CD14-positive monocyte (primary cell): ENCODE measurements at regions not wholly inside any gene's neighbourhood (a gene's known extent, or its start where the extent isn't known, plus 50 kb on each side); places are given as distances from the start of the nearest gene placed in this dataset.
A peak's percentile ranks its signal among the peaks of the same experiment; 100 is the strongest.

Experiments used
- DNase-seq, 3 donors: peaks; one replicate each; pipeline ENCODE4 v3.0.0-alpha.2; 2011 to 2022
- H2AFZ ChIP-seq: 2 replicates; pipeline ENCODE4 v1.6.0; 2012; ENCODE audit warnings: mild to moderate bottlenecking, low read depth, low read length, inconsistent platforms; ENCODE audit not compliant: insufficient read depth, poor library complexity, severe bottlenecking
- H3K27ac ChIP-seq, 2 donors: 1 replicate in 1 of 2; 2 replicates in 1 of 2; pipeline ENCODE4 v1.5.1; 2012 to 2013; ENCODE audit warnings: low read length in 2 of 2, control low read depth in 1 of 2, inconsistent platforms in 1 of 2, low read depth in 1 of 2, mild to moderate bottlenecking in 1 of 2
- H3K27me3 ChIP-seq, 2 donors: one replicate each; pipeline versions ENCODE4 v1.6.0 to v1.6.1; 2011 to 2013; ENCODE audit warnings: low read length in 2 of 2; ENCODE audit not compliant: control insufficient read depth in 2 of 2, insufficient read depth in 2 of 2
- H3K36me3 ChIP-seq, 2 donors: replicated peaks in 1 of 2; 1 replicate in 1 of 2; 2 replicates in 1 of 2; pipeline versions ENCODE4 v1.5.1 to v1.6.1; 2012 to 2013; ENCODE audit warnings: low read length in 2 of 2, control low read depth in 1 of 2, inconsistent platforms in 1 of 2, mild to moderate bottlenecking in 1 of 2; ENCODE audit not compliant: insufficient read depth in 2 of 2, control insufficient read depth in 1 of 2
- H3K4me1 ChIP-seq, 2 donors: 1 replicate in 1 of 2; 2 replicates in 1 of 2; pipeline versions ENCODE4 v1.5.1 to v1.6.1; 2012 to 2013; ENCODE audit warnings: low read length in 2 of 2, control low read depth in 1 of 2, inconsistent platforms in 1 of 2, mild to moderate bottlenecking in 1 of 2, moderate library complexity in 1 of 2; ENCODE audit not compliant: insufficient read depth in 2 of 2, control insufficient read depth in 1 of 2
- H3K4me2 ChIP-seq: replicated peaks from 2 replicates; pipeline ENCODE3; 2012; ENCODE audit warnings: low read length, moderate library complexity, mild to moderate bottlenecking; ENCODE audit not compliant: poor library complexity, severe bottlenecking; ENCODE audit errors: extremely low read depth
- H3K4me3 ChIP-seq, 3 experiments: fragments of 200-600 bp in 1 of 3; sonication (generic) in 1 of 3; replicated peaks in 1 of 3; 1 replicate in 2 of 3; 2 replicates in 1 of 3; pipeline ENCODE4 v1.5.1; 2011 to 2013; ENCODE audit warnings: low read length in 3 of 3, mild to moderate bottlenecking in 3 of 3, control low read depth in 2 of 3, low read depth in 2 of 3, inconsistent platforms in 1 of 3, moderate library complexity in 1 of 3
- H3K79me2 ChIP-seq: 2 replicates; pipeline ENCODE4 v1.6.0; 2012; ENCODE audit warnings: mild to moderate bottlenecking, control low read depth, inconsistent platforms, low read length, moderate library complexity; ENCODE audit not compliant: insufficient read depth
- H3K9ac ChIP-seq: 2 replicates; pipeline ENCODE4 v1.6.0; 2017; ENCODE audit warnings: low read length, mild to moderate bottlenecking; ENCODE audit not compliant: insufficient read depth, poor library complexity, severe bottlenecking
- H3K9me3 ChIP-seq, 2 donors: replicated peaks in 1 of 2; 1 replicate in 1 of 2; 2 replicates in 1 of 2; pipeline versions ENCODE4 v1.5.1 to v1.6.1; 2012 to 2013; ENCODE audit warnings: low read length in 2 of 2, control low read depth in 1 of 2; ENCODE audit not compliant: control insufficient read depth in 1 of 2, insufficient read depth in 1 of 2
- H4K20me1 ChIP-seq: 2 replicates; pipeline ENCODE4 v1.6.0; 2012; ENCODE audit warnings: mild to moderate bottlenecking, low read length, control low read depth, moderate library complexity; ENCODE audit not compliant: insufficient read depth
- H3K27ac Mint-ChIP-seq, 7 donors: one replicate each; pipeline ENCODE4 v1.8.0; 2020; ENCODE audit warnings: mild to moderate bottlenecking in 7 of 7, mixed read lengths in 7 of 7, moderate library complexity in 6 of 7, inconsistent platforms in 2 of 7
- H3K27me3 Mint-ChIP-seq, 3 donors: one replicate each; pipeline ENCODE4 v1.8.0; 2021 to 2022; ENCODE audit warnings: low read depth in 3 of 3, mild to moderate bottlenecking in 3 of 3, mixed read lengths in 3 of 3, moderate library complexity in 3 of 3, inconsistent platforms in 1 of 3
- H3K36me3 Mint-ChIP-seq, 2 donors: one replicate each; pipeline ENCODE4 v1.8.0; 2020; ENCODE audit warnings: mixed read lengths in 2 of 2, inconsistent platforms in 1 of 2, mild to moderate bottlenecking in 1 of 2
- H3K4me1 Mint-ChIP-seq: one replicate; pipeline ENCODE4 v1.8.0; 2020; ENCODE audit warnings: mild to moderate bottlenecking, mixed read lengths
- H3K4me3 Mint-ChIP-seq, 2 donors: one replicate each; pipeline ENCODE4 v1.8.0; 2020; ENCODE audit warnings: mild to moderate bottlenecking in 2 of 2, mixed read lengths in 2 of 2, moderate library complexity in 1 of 2
- H3K9me3 Mint-ChIP-seq, 7 donors: one replicate each; pipeline ENCODE4 v1.8.0; 2020 to 2022; ENCODE audit warnings: mixed read lengths in 7 of 7, mild to moderate bottlenecking in 6 of 7, moderate library complexity in 6 of 7, inconsistent platforms in 2 of 7
- WGBS: methylation state at CpG from one replicate; pipeline ENCODE4 v1.1.5; 2013; ENCODE audit warnings: missing lambda C conversion rate; ENCODE audit not compliant: insufficient coverage; 5-methylcytosine and 5-hydroxymethylcytosine counted together
- intact Hi-C, 2 donors: fragments of 100-400 bp; cut with micrococcal nuclease; formaldehyde crosslinking; loops; one replicate each; pipeline versions ENCODE4 v1.15.0 to v1.15.1; 2023
- TF ChIP-seq, protein P1 (sequence below): fragments of 200-600 bp; IDR thresholded peaks from one replicate; pipeline ENCODE4 v1.8.0; 2022; ENCODE audit warnings: antibody characterized with exemption, mild to moderate bottlenecking

DNA sequence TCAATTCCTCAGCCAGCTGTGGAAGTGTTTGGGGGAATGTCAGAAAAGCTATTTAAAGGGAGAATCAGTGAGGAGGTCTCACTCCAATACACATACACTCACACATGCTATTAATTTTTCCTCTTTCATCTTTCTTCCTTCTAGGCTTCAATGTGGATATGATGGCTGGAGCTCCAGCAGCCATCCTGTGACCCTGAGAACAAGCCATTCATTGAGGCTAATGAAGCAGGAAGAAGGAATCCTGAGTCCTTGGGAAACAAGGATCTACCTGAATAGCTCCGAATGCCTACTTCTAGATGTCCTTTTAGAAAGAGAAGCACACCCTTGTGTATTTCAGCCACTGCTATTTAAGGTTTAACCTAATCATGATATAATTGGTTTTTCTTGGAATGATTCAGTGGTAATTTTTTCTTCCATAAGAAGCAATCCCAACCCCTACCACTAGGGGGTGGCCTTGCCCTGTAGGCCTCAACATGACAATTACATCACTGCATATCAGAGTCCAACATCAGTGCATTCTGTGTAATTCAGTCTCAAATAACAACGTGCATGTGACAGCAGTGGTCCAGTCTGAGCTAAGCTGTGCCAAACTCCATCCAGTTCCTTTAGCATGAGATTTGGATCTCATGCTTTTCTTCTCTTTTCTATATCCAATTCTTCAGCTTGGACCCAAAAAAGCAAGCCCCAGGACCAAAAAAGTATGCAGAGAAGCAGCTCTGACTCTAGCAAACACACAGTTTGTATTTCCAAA lies 85.3 kb upstream of the ANKRD1 start:
- Histone ChIP-seq H3K9me3 (no peaks in the 10 kb centered on the region), H3K4me2 (no peak overlapping the region), H2AFZ (no peak overlapping the region), H3K4me3 (no peak overlapping the region), H3K36me3 (no peaks in the 10 kb centered on the region), H3K9ac (no peak overlapping the region), H4K20me1 (no peaks in the 10 kb centered on the region), H3K79me2 (no peaks in the 10 kb centered on the region), H3K4me1 (no peaks in the 10 kb centered on the region), H3K27me3 (no peaks in the 10 kb centered on the region), H3K27ac (no peak overlapping the region)
- 0% methylated on average over 1 of the region's 2 CpGs for WGBS
- DNase-seq, result peak; percentile 34 to 65 (median 47)
- Mint-ChIP-seq H3K4me3 (no peak overlapping the region), H3K36me3 (no peaks in the 10 kb centered on the region), H3K27me3 (peaks cover 0 to 4% (median 0%) of the 10 kb centered on the region in 3 donors), H3K9me3 (no peaks in the 10 kb centered on the region), H3K27ac (peak overlapping the region in 1 of 7 donors; percentile 15), H3K4me1 (no peaks in the 10 kb centered on the region)
- intact Hi-C loops, result loop anchor here in 1 of 2 donors (2.0 kb wide), 1 partner anchor 245 kb away; no protein-coding TSS in a partner anchor
- TF ChIP-seq, protein P1, sequence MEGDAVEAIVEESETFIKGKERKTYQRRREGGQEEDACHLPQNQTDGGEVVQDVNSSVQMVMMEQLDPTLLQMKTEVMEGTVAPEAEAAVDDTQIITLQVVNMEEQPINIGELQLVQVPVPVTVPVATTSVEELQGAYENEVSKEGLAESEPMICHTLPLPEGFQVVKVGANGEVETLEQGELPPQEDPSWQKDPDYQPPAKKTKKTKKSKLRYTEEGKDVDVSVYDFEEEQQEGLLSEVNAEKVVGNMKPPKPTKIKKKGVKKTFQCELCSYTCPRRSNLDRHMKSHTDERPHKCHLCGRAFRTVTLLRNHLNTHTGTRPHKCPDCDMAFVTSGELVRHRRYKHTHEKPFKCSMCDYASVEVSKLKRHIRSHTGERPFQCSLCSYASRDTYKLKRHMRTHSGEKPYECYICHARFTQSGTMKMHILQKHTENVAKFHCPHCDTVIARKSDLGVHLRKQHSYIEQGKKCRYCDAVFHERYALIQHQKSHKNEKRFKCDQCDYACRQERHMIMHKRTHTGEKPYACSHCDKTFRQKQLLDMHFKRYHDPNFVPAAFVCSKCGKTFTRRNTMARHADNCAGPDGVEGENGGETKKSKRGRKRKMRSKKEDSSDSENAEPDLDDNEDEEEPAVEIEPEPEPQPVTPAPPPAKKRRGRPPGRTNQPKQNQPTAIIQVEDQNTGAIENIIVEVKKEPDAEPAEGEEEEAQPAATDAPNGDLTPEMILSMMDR, result peak; percentile 96

DNA sequence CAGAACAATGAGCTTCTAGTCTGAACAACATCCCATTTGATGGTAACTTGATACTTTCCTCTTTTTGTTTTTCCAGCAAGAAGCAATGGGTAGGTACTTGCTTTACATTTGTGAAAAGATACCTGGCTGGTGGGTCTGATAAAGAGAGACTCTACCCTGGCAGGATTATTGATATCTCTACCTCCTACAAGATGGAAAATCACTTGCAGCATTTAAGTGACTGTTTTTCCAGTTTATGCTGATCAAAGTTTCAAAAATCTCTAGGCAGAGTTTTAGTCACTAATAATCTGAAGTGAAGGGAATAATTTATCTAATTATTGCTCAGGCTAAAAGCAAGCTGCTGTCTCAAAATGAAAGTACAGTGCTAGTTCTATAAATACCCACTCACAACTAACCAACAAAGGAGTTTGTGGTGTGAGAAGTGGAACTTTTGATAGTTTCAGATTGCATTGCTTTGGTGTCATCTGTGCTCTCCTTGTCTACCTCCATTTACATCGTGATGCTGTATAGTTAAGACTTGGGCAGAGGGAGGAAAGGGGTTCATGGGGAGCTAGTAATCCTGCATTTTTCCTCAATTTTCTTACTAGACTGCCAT lies 86.0 kb upstream of the ANKRD1 start:
- Mint-ChIP-seq H3K4me1 (no peaks in the 10 kb centered on the region), H3K27ac (no peak overlapping the region), H3K9me3 (no peaks in the 10 kb centered on the region), H3K4me3 (no peak overlapping the region), H3K27me3 (peaks cover 0 to 2% (median 1%) of the 10 kb centered on the region in 3 donors), H3K36me3 (no peaks in the 10 kb centered on the region)
- DNase-seq, result no peak
- no peaks in the 10 kb centered on the region for H3K9me3 ChIP-seq
- H4K20me1 ChIP-seq, result no peaks in the 10 kb centered on the region
- no peak overlapping the region for H3K4me3 ChIP-seq
- no peak overlapping the region for H3K4me2 ChIP-seq
- intact Hi-C loops, result loop anchor here in 1 of 2 donors (2.0 kb wide), 1 partner anchor 244 kb away; no protein-coding TSS in a partner anchor
- no peaks in the 10 kb centered on the region for H3K4me1 ChIP-seq
- no CpG with 5 or more reads among the region's 1 CpG for WGBS
- TF ChIP-seq, protein P1, result no peak
- H3K36me3 ChIP-seq, result no peaks in the 10 kb centered on the region
- H3K79me2 ChIP-seq, result no peaks in the 10 kb centered on the region
- no peak overlapping the region for H3K9ac ChIP-seq
- no peak overlapping the region for H2AFZ ChIP-seq
- H3K27me3 ChIP-seq, result no peaks in the 10 kb centered on the region
- H3K27ac ChIP-seq, result no peak overlapping the region
